GM19372 (cell line): ENCODE measurements at regions not wholly inside any gene's neighbourhood (a gene's known extent, or its start where the extent isn't known, plus 50 kb on each side); places are given as distances from the start of the nearest gene placed in this dataset.
"Not testable (repeated sequence)": the region's sequence is repeated elsewhere in the genome, so short reads cannot be mapped to it uniquely, and the experiment has no call there.

ENCODE experiments used
- ATAC-seq: cut with Tn5 transposase; IDR thresholded peaks from one replicate; pipeline ENCODE4 v1.9.1; 2021; ENCODE audit warnings: mild to moderate bottlenecking, low read depth, moderate library complexity; ENCODE audit not compliant: unreplicated experiment

DNA sequence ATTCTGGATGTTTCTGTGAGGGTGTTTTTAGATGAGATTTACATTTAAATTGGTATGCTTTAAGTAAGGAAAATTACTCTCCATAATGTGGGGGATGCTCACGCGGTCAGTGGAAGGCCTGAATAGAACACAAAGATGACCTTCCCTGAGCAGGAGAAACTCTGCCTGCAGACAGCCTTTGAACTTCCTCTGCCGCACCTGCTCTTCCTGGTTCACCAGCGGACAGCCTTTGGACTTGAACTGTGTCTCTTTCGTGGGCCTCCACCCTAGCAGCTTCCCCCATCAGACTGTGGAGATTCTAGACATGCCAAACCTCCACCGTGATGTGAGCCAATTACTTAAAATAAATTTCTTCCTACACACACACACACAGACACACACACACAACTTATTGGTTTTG lies 210.7 kb downstream of the EFCAB11 start:
- no peak for ATAC-seq

DNA sequence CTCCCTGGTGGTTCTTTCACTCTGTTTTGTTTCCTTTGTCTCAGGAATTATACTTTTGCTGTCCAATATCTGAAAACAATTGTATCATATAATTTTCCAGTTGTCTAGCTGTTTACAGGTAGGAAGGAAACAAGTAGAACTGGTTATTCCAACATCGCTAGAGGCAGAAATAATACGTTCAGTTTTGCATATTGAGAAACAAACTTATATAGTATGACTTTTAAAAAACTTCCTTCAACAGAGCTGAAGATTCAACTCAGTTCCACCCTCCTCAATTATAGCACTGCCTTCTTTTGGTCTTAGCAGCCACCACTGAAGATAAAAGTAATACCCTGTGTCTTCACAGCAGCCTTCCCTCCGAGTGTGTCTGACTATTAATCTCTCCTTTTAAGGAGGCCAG lies 214.3 kb downstream of the EFCAB11 start:
- ATAC-seq = no peak

- ATAC-seq = no peak
Observed at GRCh38 chr14:89736881-89737280, 217.6 kb downstream of the EFCAB11 start.

DNA sequence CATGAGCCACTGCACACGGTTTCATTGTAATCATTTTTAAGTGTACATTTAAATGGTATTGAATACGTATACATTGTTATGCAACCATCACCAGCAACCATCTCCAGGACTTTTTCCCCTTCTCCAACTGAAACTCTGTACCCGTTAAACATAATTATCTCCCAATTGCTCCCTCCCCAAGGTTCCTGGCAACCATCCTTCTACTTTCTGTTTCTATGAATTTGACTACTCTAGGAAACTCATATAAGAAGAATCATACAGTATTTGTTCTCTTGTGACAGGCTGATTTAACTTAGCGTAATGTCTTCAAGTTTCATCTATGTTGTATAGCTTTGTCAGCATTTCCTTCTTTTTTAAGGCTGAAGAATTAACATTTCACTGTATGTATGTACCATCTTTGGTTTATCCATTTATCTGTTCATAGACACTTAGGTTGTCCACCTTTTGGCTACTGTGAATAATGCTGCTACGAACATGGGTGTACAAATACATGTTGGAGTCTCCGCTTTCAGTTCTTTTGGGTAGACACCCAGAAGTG lies 223.1 kb downstream of the EFCAB11 start:
- no peak for ATAC-seq

GRCh38 chr14:89730687-89731086 lies 223.8 kb downstream of the EFCAB11 start:
- no peak for ATAC-seq

DNA sequence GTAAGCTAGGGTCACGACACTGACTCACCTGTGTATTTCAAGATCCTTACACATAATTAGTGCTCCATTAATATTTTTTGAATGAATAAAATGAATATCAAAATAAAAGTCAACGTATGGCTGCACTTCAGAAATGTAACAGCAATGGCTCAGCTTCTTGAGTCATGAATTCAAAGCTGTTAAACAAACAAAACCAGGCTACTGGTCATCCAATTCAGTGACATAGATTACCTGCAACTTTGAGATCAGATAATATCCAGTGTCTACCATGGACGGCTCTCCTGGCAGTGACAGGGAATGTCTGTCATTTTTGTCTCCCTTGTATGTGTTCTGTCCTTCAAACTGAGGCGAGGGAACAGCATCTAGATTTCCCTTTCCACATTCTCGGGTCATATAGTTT lies 225.6 kb downstream of the EFCAB11 start:
- no peak for ATAC-seq

DNA sequence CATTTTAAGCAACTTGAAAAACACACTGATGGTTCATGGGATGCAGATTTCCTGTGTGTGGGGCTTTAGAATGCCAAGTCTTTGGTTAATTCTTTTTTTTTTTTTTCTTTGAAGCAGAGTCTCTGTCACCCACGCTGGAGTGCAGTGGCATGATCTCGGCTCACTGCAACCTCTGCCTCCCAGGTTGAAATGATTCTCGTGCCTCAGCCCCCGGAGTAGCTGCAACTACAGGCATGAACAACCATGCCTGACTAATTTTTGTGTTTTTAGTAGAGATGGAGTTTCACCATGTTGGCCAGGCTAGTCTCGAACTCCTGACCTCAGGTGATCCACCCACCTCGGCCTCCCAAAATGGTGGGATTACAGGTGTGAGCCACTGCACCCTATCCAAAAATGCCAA lies 228.3 kb downstream of the EFCAB11 start:
- not testable (repeated sequence) for ATAC-seq

GRCh38 chr14:89724628-89724960 lies 229.9 kb downstream of the EFCAB11 start:
- ATAC-seq = no peak

DNA sequence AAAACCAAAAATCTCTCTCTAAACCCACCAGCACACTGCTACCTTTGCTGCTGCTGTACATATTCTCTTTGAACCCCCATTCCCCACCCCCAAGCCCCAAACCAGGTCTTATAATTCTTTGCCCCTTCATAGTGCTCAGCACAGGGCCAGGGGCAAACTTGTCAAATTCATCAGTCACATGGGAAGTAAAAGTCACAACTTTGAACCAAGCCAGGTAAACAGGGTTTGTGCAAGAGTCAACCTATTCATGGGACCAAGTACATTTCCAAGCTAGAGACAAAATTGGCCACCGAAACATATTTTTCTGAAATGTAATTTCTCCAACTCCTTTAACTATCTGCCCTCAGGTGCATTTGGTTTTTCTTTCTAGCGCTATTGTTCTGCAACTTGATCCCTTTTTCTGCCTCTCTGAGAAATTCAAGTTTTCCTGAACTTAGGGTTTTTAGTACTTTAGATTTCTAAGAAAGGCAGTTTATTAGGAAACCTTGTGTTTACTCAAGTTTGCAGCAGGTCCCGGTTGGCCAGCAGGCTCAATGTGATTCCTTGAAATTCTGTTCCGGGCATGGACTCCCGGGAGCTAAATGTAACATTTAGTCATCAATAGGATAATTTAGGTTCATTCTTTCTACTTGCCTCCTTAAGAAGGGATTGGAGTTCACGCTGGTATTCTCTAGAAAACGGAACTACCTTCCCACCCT lies 230.5 kb downstream of the EFCAB11 start:
- no peak for ATAC-seq

GRCh38 chr14:89721956-89722355 lies 232.6 kb downstream of the EFCAB11 start:
- no peak for ATAC-seq

- no peak for ATAC-seq
Observed at GRCh38 chr14:89720741-89721729, 233.5 kb downstream of the EFCAB11 start.

GRCh38 chr14:89720076-89720687 lies 234.3 kb downstream of the EFCAB11 start:
- ATAC-seq = no peak

DNA sequence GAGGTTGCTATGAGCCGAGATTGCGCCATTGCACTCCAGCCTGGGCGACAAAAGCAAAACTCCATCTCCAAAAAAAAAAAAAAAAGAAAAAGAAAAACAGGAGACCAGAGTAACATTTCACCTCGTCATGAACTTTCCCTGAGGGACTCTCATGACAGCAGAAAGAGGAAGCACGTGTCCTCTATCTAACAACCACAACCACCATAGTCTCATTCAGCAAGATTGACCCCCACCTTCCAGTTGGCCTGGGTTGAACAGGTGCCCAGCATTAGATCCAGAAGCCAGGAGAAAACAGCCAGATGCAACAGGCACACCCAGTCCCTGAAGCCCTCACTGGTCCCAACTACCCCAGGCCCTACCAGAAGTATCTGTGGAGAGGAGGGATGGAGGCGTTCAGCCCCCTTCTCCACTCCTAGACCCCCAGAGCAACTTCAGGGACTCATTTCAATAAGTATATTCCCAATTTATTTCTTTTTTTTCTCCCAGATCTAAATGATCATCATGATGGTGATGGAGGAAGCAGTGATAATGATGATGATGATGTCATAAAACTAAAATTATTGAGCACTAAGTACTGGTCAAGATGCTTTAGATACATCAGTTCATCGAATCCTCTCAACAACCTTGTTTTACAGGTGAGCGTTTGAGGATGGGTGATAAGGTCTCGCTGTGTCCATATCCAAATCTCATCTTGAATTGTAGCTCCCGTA lies 235.0 kb downstream of the EFCAB11 start:
- ATAC-seq = no peak

DNA sequence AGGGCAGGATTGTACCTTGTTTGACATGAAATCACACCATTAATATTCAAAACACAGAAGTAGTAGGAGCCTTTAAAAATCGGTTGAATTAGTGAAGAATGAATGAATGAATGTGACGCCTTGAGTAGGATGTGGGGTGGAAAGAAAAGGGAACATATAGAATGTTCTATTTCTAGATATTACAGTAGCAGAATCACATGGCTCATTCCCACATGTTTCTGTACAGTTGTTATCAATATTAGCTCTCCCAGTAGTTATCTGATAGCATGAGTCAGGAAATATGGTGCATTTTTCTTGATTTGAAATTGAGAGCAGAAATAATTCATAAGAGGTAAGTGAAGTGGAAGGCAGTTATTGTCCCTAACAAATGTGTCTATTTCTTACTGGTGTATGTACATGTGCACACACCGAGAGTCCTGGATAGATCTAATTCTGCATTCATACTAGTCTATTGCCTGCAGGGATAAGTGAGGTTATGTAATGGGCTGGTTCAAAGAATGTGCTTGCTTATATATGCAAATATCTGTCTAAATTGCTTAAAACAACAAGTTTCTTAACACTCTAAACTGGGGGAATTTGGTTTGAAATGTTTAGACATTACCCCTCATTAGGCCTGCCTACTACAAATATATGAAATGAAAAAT lies 245.4 kb downstream of the EFCAB11 start:
- ATAC-seq = no peak

GRCh38 chr14:89707086-89707485 lies 247.4 kb downstream of the EFCAB11 start:
- ATAC-seq = no peak

GRCh38 chr14:89702876-89703200 lies 251.7 kb downstream of the EFCAB11 start:
- no peak for ATAC-seq

DNA sequence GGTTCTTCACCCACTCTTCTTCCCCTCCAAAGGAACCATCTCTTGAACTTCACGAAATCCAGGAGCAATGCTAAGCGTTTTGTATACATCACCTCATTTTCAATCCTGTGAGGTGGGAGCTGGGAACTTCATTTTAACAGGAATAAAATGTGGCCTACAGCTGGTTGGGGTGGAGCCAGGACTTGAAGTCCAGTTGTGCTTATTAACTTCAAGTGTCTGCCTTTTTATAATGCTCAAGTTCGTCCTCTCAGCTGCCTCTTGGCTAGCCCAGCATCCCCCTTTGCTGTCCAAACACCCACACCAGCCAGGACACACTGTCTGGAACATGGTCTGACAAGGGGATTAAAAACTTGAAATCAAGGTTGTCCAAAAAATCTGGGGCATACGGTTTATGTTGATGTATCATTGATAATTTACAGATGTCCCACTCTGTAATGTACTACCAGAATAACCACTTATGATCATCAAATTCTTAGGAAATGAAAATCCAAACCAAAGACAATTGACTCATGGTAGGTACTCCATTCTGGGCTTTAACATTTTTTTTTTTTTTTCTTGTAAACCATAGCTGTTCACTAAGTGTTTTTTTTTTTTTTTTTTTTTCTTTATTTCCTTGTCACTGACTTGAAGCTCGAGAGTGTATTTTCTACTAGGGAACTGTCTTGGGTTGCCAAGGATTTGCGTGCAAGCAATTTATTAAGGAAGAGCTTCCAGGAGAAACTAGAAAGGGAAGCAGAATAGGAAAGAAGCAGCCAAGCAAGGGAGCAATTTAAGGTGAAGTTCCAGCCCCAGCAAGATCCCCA lies 252.3 kb downstream of the EFCAB11 start:
- ATAC-seq = no peak

GRCh38 chr14:89701211-89702043 lies 253.1 kb downstream of the EFCAB11 start:
- peak; percentile 86 for ATAC-seq
